ENCODE measurements at regions not wholly inside any gene's neighbourhood (a gene's known extent, or its start where the extent isn't known, plus 50 kb on each side); places are given as distances from the start of the nearest gene placed in this dataset.

DNA sequence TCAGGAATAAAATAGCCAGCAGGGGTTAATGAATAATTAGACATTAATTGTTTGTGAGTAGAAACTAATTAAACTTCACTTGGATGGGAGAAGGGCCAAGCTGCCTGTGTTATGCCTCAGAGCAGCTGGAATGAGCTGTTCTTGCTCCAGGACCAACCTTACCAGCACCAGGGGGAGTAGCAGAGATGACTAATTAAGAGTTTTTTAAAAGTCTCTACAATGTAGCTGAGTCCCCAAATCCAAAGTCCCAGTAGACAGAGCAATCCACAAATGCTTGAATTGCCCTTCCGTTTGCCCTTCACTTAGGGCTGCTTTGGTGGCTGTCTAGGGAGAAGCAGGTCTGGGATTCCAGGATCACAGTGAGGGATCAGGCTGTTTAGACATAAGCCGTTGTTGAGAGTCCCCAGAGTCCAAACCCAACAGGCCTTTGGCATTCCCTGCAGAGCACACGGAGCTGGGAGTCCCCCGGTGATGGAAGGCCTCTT lies 59.4 kb downstream of the RHOB start:
- CTCF ChIA-PET, result interaction anchor here (0.7 kb wide), 1 partner anchor 130 kb away, joined by 3 read pairs; no protein-coding TSS in a partner anchor
- ATAC-seq, result peak; percentile 55

DNA sequence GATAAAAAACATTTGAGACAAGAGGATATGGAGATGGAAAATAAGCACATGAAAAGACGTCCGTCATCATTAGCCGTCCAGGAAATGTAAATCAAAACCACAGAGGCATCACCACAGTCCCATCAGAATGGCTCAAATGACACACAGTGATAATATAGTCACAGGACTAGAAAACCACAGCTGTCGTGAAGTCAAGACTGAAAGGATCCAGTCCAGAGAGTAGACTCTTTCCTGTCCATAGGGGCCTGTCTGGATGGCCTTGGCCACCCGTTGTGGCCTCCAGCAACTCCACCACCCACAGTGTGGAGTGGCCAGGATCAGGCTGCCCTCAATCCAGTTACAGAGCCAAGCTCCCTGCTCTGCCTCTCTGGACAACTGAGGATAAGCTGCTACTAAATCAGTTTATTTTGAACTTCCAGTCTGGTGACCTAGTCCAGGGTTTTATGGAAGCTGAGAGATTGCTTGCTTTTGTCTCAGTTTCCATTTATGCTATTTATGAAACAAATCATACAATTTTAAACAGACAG lies 60.4 kb downstream of the RHOB start:
- TF ChIP-seq CTCF (conservative IDR thresholded peaks at IDR 0.05; ENCODE audit: low read depth, low read length), result no peak
- TF ChIP-seq EZH2 (IDR thresholded peaks at IDR 0.05; ENCODE audit: low read length, unreplicated experiment), result no peak
- no peak for TF ChIP-seq EZH2phosphoT487 (IDR thresholded peaks at IDR 0.05; ENCODE audit: borderline replicate concordance, low read length)
- BruUV-seq (replicated peaks), result no TSS peak
- no peak overlapping the region for H3K27ac ChIP-seq (ENCODE audit: low read length)
- intact Hi-C loops (cut with micrococcal nuclease), result no loop called here
- H2AFZ ChIP-seq (ENCODE audit: low read length), result peak overlapping the region; percentile 53; the same call in 1 of the 2 replicates
- H3K27me3 ChIP-seq (ENCODE audit: low read length), result no peaks in the 10 kb centered on the region
- no peaks in the 10 kb centered on the region for H3K9me3 ChIP-seq (ENCODE audit: low read length)
- H3K4me2 ChIP-seq (ENCODE audit: low read length), result peak overlapping the region; percentile 17; the same call in 1 of the 2 replicates
- H3K36me3 ChIP-seq (ENCODE audit: low read depth, low read length), result no peaks in the 10 kb centered on the region
- ChIA-PET CTCF (no interaction called here), POLR2A (ENCODE audit: unreplicated experiment) (no interaction called here)
- no peaks in the 10 kb centered on the region for H3K9me2 ChIP-seq (replicated peaks; ENCODE audit: low read length)
- no peaks in the 10 kb centered on the region for H3F3A ChIP-seq (ENCODE audit: low read length, unreplicated experiment)
- peak; percentile 50 for ATAC-seq
- peaks cover 5% of the 10 kb centered on the region for H3K4me1 ChIP-seq (ENCODE audit: insufficient read depth, low read length)
- no peak overlapping the region for H3K9ac ChIP-seq (ENCODE audit: low read length)
- peak; percentile 37 for DNase-seq
- H4K20me1 ChIP-seq (ENCODE audit: low read length), result no peaks in the 10 kb centered on the region
- H3K4me3 ChIP-seq (ENCODE audit: low read length), result no peak overlapping the region
- no peaks in the 10 kb centered on the region for H3K79me2 ChIP-seq (ENCODE audit: low read length)

More for the DNA sequence above, 59.4 kb downstream of the RHOB start:
- peak; percentile 28 for DNase-seq
- H3F3A ChIP-seq (ENCODE audit: low read length, unreplicated experiment), result no peaks in the 10 kb centered on the region
- no TSS peak for BruUV-seq (replicated peaks)
- H3K4me2 ChIP-seq (ENCODE audit: low read length), result no peak overlapping the region
- no peak overlapping the region for H2AFZ ChIP-seq (ENCODE audit: low read length)
- no peaks in the 10 kb centered on the region for H3K9me3 ChIP-seq (ENCODE audit: low read length)
- peak; percentile 31; the same call in 1 of the 2 replicates for TF ChIP-seq CTCF (conservative IDR thresholded peaks at IDR 0.05; ENCODE audit: low read depth, low read length)
- TF ChIP-seq EZH2 (IDR thresholded peaks at IDR 0.05; ENCODE audit: low read length, unreplicated experiment), result no peak
- H3K27ac ChIP-seq (ENCODE audit: low read length), result no peak overlapping the region
- peaks cover 5% of the 10 kb centered on the region for H3K4me1 ChIP-seq (ENCODE audit: insufficient read depth, low read length)
- H3K9me2 ChIP-seq (replicated peaks; ENCODE audit: low read length), result no peaks in the 10 kb centered on the region
- H3K27me3 ChIP-seq (ENCODE audit: low read length), result no peaks in the 10 kb centered on the region
- H3K9ac ChIP-seq (ENCODE audit: low read length), result no peak overlapping the region
- no peaks in the 10 kb centered on the region for H3K36me3 ChIP-seq (ENCODE audit: low read depth, low read length)
- no peak overlapping the region for H3K4me3 ChIP-seq (ENCODE audit: low read length)
- intact Hi-C loops (cut with micrococcal nuclease), result no loop called here
- H3K79me2 ChIP-seq (ENCODE audit: low read length), result no peaks in the 10 kb centered on the region
- POLR2A ChIA-PET (ENCODE audit: unreplicated experiment), result interaction anchor here (0.5 to 0.6 kb wide), 2 partner anchors 24 to 59 kb away, joined by 5 read pairs; no protein-coding TSS in a partner anchor
- no peaks in the 10 kb centered on the region for H4K20me1 ChIP-seq (ENCODE audit: low read length)

- ChIA-PET POLR2A (ENCODE audit: unreplicated experiment) (no interaction called here), CTCF (no interaction called here)
- TF ChIP-seq CTCF (conservative IDR thresholded peaks at IDR 0.05; ENCODE audit: low read depth, low read length), result no peak
- no peak for TF ChIP-seq EZH2 (IDR thresholded peaks at IDR 0.05; ENCODE audit: low read length, unreplicated experiment)
- no peak for TF ChIP-seq EZH2phosphoT487 (IDR thresholded peaks at IDR 0.05; ENCODE audit: borderline replicate concordance, low read length)
- H3K9ac ChIP-seq (ENCODE audit: low read length), result no peak overlapping the region
- no peaks in the 10 kb centered on the region for H4K20me1 ChIP-seq (ENCODE audit: low read length)
- H3K27ac ChIP-seq (ENCODE audit: low read length), result no peak overlapping the region
- BruUV-seq (replicated peaks), result no TSS peak
- no peak overlapping the region for H3K4me2 ChIP-seq (ENCODE audit: low read length)
- H2AFZ ChIP-seq (ENCODE audit: low read length), result no peak overlapping the region
- ATAC-seq, result no peak
- intact Hi-C loops (cut with micrococcal nuclease), result no loop called here
- H3F3A ChIP-seq (ENCODE audit: low read length, unreplicated experiment), result no peaks in the 10 kb centered on the region
- no peaks in the 10 kb centered on the region for H3K36me3 ChIP-seq (ENCODE audit: low read depth, low read length)
- no peak for DNase-seq
- no peaks in the 10 kb centered on the region for H3K79me2 ChIP-seq (ENCODE audit: low read length)
- H3K4me3 ChIP-seq (ENCODE audit: low read length), result no peak overlapping the region
- H3K4me1 ChIP-seq (ENCODE audit: insufficient read depth, low read length), result peaks cover 5% of the 10 kb centered on the region
- H3K9me2 ChIP-seq (replicated peaks; ENCODE audit: low read length), result no peaks in the 10 kb centered on the region
- no peaks in the 10 kb centered on the region for H3K27me3 ChIP-seq (ENCODE audit: low read length)
- H3K9me3 ChIP-seq (ENCODE audit: low read length), result no peaks in the 10 kb centered on the region
These were observed 60.8 kb downstream of the RHOB start for GRCh38 chr2:20507711-20508110.

Data from PC-3 (cell line).